GM12892 (cell line): ENCODE measurements at regions not wholly inside any gene's neighbourhood (a gene's known extent, or its start where the extent isn't known, plus 50 kb on each side); places are given as distances from the start of the nearest gene placed in this dataset.

Experiments used
- POLR2A ChIP-seq: IDR thresholded peaks from 2 replicates; pipeline ENCODE4 v1.6.1; 2011; ENCODE audit warnings: low read depth, low read length, control low read depth
- POLR2AphosphoS5 ChIP-seq: IDR thresholded peaks from 2 replicates; pipeline ENCODE4 v1.6.1; 2011; ENCODE audit warnings: low read depth, low read length, control low read depth

DNA sequence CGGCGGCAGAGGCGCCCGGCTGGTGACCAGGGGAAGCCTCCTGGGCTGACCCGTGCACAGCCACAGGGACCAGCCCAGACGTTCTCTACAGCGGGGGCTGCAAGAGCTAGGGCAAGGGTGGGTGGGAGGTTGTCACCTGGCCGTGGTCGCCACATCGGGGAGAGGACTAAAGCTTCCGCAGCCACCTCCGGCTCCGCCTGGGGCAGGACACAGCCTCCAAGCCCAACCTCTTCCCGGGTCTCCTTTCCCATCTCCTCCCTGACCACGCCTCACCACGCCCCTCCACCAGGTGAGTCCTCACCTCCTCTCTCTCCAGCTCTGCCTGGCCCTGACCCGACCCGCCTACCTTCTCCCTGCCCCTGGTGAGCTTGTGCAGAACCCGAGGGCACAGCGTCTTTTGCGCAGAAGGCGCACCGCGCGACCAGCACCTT, 75.9 kb upstream of the LMO1 start:
- TF ChIP-seq POLR2A: no peak
- no peak for TF ChIP-seq POLR2AphosphoS5
